HEK293 (cell line): ENCODE measurements at regions not wholly inside any gene's neighbourhood (a gene's known extent, or its start where the extent isn't known, plus 50 kb on each side); places are given as distances from the start of the nearest gene placed in this dataset.

Source experiments
- CTCF ChIA-PET: fragments of 350-600 bp; formaldehyde crosslinking; extraction: SDS; loops from one replicate; lab custom pipeline; 2021; ENCODE audit warnings: antibody characterized with exemption; lab: Yijun Ruan, JAX
- POLR2A ChIA-PET: fragments of 300-600 bp; formaldehyde crosslinking; extraction: SDS; loops from one replicate; lab custom pipeline; 2020; ENCODE audit warnings: antibody characterized with exemption, inconsistent platforms; lab: Yijun Ruan, JAX
- H3K27ac ChIP-seq: fragments of 200-500 bp; sonication (Bioruptor generic); 2 replicates; pipeline ENCODE4 v1.5.1; 2014; ENCODE audit warnings: low read depth, low read length, control low read depth, inconsistent platforms; ENCODE audit errors: extremely low read depth
- H3K36me3 ChIP-seq, 2 experiments: fragments of 200-500 bp in 1 of 2; sonication (Bioruptor generic) in 1 of 2; 1 replicate in 1 of 2; 2 replicates in 1 of 2; pipeline ENCODE4 v1.5.1; 2014 to 2017; ENCODE audit warnings: inconsistent platforms in 2 of 2, low read length in 2 of 2; ENCODE audit not compliant: control insufficient read depth in 2 of 2, insufficient read depth in 1 of 2
- H3K4me1 ChIP-seq: fragments of 200-500 bp; sonication (Bioruptor generic); 2 replicates; pipeline ENCODE4 v1.5.1; 2014; ENCODE audit warnings: mild to moderate bottlenecking, low read length, inconsistent platforms; ENCODE audit not compliant: control insufficient read depth, insufficient read depth
- H3K4me3 ChIP-seq: 2 replicates; pipeline ENCODE4 v1.5.1; 2011; ENCODE audit warnings: low read depth, mild to moderate bottlenecking, control low read depth, low read length, moderate library complexity
- H3K9me3 ChIP-seq: fragments of 200-500 bp; sonication (Bioruptor generic); 2 replicates; pipeline ENCODE4 v1.5.1; 2014; ENCODE audit warnings: low read depth, low read length, inconsistent platforms; ENCODE audit not compliant: control insufficient read depth, insufficient read depth
- MEIS1 ChIP-seq: sonication (generic); formaldehyde crosslinking; IDR thresholded peaks from 2 replicates; pipeline ENCODE4 v1.8.1; 2022; ENCODE audit warnings: missing genetic modification reagents, mild to moderate bottlenecking, borderline replicate concordance
- ZBTB7A ChIP-seq: fragments of 450-650 bp; formaldehyde crosslinking; IDR thresholded peaks from 2 replicates; pipeline ENCODE4 v1.5.1; 2016; ENCODE audit warnings: low read depth, missing biosample characterization, missing genetic modification characterization
- ZBTB8A ChIP-seq: fragments of 450-650 bp; formaldehyde crosslinking; IDR thresholded peaks from 2 replicates; pipeline ENCODE4 v1.5.1; 2016; ENCODE audit warnings: missing biosample characterization, missing genetic modification characterization
- ZNF114 ChIP-seq: fragments of 450-650 bp; formaldehyde crosslinking; IDR thresholded peaks from 2 replicates; pipeline ENCODE4 v1.5.0; 2017; ENCODE audit warnings: missing biosample characterization, missing genetic modification characterization
- ZNF140 ChIP-seq: fragments of 450-650 bp; formaldehyde crosslinking; IDR thresholded peaks from 2 replicates; pipeline ENCODE4 v1.5.1; 2016; ENCODE audit warnings: missing biosample characterization, missing genetic modification characterization
- ZNF157 ChIP-seq: fragments of 450-650 bp; formaldehyde crosslinking; IDR thresholded peaks from 2 replicates; pipeline ENCODE4 v1.5.1; 2016; ENCODE audit warnings: missing biosample characterization, missing genetic modification characterization
- ZNF416 ChIP-seq: fragments of 450-650 bp; formaldehyde crosslinking; IDR thresholded peaks from 2 replicates; pipeline ENCODE4 v1.5.1; 2016; ENCODE audit warnings: missing biosample characterization, missing genetic modification characterization
- ZNF624 ChIP-seq: fragments of 450-650 bp; formaldehyde crosslinking; IDR thresholded peaks from 2 replicates; pipeline ENCODE4 v1.5.1; 2017; ENCODE audit warnings: missing biosample characterization, missing genetic modification characterization
- ZNF629 ChIP-seq: fragments of 450-650 bp; formaldehyde crosslinking; IDR thresholded peaks from 2 replicates; pipeline ENCODE4 v1.5.1; 2017; ENCODE audit warnings: missing biosample characterization, missing genetic modification characterization
- TF ChIP-seq, protein P1 (sequence below): fragments of 450-650 bp; formaldehyde crosslinking; IDR thresholded peaks from 2 replicates; pipeline ENCODE4 v1.5.1; 2016; ENCODE audit warnings: missing biosample characterization, missing genetic modification characterization

DNA sequence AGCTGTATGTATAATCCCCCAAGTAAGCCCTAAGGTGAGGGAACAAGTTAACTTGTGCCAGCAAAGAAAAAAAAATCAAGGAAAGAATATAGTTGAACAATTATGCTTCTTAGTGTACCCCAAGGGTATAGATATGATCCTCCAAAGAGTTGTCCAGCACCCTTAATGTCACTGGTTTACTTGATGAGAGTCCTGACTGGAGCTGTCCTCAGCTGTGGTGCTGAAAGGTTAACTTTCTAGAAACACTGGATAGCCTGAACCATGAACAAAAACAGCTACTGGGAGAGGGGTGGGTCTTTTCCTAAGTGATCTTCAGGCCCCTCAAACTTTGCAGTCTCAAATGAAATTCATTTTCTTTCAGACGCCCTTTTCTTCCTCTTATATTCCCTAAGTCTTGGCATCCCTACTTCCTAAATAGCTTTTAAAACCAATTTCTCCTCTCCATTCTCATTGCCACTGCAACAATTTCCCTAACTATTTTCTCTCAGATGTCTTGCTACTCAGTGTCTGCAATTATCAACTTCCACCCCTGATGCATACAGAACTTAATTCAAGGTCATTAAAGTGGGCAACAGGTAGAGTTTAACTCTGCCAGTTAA lies 83.5 kb upstream of the PROKR2 start:
- Histone ChIP-seq H3K36me3 (no peaks in the 10 kb centered on the region), H3K27ac (no peak overlapping the region), H3K4me1 (no peaks in the 10 kb centered on the region)
- ChIA-PET POLR2A (no interaction called here), CTCF (interaction anchor here (0.6 to 3.7 kb wide), 4 partner anchors 10 to 662 kb away, joined by 3 to 26 read pairs (median 3); no protein-coding TSS in a partner anchor)
- TF ChIP-seq, protein P1, sequence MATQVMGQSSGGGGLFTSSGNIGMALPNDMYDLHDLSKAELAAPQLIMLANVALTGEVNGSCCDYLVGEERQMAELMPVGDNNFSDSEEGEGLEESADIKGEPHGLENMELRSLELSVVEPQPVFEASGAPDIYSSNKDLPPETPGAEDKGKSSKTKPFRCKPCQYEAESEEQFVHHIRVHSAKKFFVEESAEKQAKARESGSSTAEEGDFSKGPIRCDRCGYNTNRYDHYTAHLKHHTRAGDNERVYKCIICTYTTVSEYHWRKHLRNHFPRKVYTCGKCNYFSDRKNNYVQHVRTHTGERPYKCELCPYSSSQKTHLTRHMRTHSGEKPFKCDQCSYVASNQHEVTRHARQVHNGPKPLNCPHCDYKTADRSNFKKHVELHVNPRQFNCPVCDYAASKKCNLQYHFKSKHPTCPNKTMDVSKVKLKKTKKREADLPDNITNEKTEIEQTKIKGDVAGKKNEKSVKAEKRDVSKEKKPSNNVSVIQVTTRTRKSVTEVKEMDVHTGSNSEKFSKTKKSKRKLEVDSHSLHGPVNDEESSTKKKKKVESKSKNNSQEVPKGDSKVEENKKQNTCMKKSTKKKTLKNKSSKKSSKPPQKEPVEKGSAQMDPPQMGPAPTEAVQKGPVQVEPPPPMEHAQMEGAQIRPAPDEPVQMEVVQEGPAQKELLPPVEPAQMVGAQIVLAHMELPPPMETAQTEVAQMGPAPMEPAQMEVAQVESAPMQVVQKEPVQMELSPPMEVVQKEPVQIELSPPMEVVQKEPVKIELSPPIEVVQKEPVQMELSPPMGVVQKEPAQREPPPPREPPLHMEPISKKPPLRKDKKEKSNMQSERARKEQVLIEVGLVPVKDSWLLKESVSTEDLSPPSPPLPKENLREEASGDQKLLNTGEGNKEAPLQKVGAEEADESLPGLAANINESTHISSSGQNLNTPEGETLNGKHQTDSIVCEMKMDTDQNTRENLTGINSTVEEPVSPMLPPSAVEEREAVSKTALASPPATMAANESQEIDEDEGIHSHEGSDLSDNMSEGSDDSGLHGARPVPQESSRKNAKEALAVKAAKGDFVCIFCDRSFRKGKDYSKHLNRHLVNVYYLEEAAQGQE (tag by site-specific recombination): peak; percentile 94
- no peak for TF ChIP-seq ZNF624 (tag by site-specific recombination)
- TF ChIP-seq, all 188 proteins: peak for 1
- no peaks in the 10 kb centered on the region for H3K9me3 ChIP-seq
- no peak overlapping the region for H3K4me3 ChIP-seq

DNA sequence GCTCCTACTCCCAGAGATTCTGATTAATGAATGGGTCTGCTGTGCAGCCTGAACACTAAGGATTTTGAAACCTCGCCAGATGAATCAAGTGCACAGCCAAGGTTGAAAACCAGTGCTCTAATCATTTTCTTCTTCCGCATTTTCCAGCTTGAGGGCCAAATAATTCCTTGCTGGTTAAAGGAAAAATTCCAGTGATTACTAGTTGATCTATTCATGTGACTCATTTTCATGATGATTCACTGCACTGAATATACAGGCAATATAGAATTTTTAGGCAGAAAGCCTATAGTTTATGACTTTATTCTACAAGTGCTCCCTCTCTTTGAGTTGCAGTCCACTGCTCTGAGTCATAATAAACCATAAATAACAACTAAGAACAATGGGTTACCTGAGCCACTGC lies 80.6 kb upstream of the PROKR2 start:
- Histone ChIP-seq H3K27ac (no peak overlapping the region), H3K36me3 (no peaks in the 10 kb centered on the region), H3K4me3 (no peak overlapping the region), H3K4me1 (no peaks in the 10 kb centered on the region), H3K9me3 (no peaks in the 10 kb centered on the region)
- POLR2A ChIA-PET: no interaction called here
- no peak for TF ChIP-seq ZNF629 (tag by site-specific recombination)
- TF ChIP-seq ZNF416 (tag by site-specific recombination): no peak
- CTCF ChIA-PET: interaction anchor here (1.1 kb wide), 1 partner anchor 51 kb away, joined by 3 read pairs; no protein-coding TSS in a partner anchor

DNA sequence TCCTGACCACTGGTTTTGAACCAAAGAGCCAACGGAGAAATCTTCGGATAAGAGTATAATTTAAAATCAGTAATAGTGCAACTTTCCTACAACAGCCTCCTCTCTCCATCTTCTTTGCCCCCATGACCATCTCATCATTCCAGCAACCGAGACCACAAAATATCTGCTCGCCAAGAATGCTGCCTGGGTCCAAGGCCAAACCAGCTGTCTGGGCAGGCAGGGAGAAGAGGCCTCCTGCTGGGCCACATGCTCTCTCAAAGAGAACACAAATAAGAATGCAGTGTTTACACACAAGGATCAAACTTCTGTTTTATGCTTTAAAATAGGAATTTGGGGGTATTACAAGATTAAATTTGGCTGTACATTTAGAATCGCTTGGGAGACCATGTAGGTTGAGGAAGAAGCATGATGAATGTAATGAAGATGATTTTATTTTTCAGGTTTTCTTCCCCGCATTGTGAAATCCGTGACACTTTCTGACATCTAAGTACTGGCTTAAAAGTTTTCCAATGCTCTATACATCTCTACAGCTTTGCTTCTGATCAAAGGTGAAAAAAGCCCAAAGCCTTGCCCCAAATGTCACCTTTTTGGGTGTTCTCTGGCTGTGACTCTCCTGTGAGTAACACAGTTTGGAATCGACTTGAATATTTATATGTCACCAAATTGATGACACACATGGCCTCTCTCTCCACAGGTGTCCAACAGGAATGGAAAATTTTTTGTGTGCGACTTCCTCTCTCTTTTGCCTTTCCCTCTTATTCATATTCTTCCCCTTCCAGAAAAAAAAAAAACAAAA lies 79.4 kb upstream of the PROKR2 start:
- Histone ChIP-seq H3K27ac (no peak overlapping the region), H3K36me3 (no peaks in the 10 kb centered on the region), H3K9me3 (no peaks in the 10 kb centered on the region), H3K4me3 (no peak overlapping the region), H3K4me1 (no peaks in the 10 kb centered on the region)
- CTCF ChIA-PET: interaction anchor here (0.7 kb wide), 1 partner anchor 38 kb away, joined by 3 read pairs; no protein-coding TSS in a partner anchor
- POLR2A ChIA-PET: no interaction called here
- TF ChIP-seq MEIS1 (CRISPR knock-in tag) (no peak), ZBTB7A (tag by site-specific recombination) (no peak), ZNF140 (tag by site-specific recombination) (no peak), ZNF157 (tag by site-specific recombination) (no peak), ZBTB8A (tag by site-specific recombination) (no peak)

DNA sequence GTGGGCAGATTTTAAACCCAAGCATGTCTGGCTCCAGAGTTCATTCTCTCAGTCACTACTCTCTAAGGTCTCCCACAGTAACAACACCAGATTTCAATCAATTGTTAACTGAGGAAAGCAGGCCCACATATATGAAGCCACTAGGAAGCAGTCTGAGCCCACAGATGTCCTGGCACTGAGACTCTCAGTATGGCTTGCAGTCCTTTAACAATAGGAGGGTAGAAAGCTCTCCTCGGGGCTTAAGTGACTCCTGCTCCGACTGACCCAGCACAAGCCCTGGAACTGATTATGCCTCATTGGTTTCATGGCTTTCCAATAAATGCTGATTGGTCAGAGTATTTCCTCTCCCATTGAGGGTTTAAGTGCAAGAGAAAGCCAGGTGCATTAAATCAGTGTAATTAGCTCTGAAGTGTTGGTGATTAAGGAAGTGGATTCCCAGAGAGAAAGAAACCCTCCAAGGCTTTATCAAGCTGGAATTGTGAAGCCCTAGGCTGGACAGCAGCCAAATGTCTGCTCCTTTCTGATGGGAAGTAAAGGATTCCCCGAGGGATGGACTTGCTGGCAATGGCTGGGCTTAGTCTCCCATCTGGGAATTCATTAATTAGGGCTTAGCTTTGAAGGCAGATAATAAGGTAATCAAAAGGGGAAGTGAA lies 76.6 kb upstream of the PROKR2 start:
- Histone ChIP-seq H3K4me3 (no peak overlapping the region), H3K27ac (no peak overlapping the region)
- TF ChIP-seq ZNF114 (tag by site-specific recombination): no peak
- TF ChIP-seq, protein P1 (tag by site-specific recombination): 0 out of 2 replicates have a peak, but pooled peaks have one; percentile 22
- TF ChIP-seq, all 188 proteins: peak for 1
- H3K36me3 ChIP-seq: no peaks in the 10 kb centered on the region
- CTCF ChIA-PET: interaction anchor here (0.7 to 3.9 kb wide), 2 partner anchors 20 to 55 kb away, joined by 3 to 13 read pairs; no protein-coding TSS in a partner anchor
- H3K9me3 ChIP-seq: no peaks in the 10 kb centered on the region
- POLR2A ChIA-PET: interaction anchor here (1.4 kb wide), 1 partner anchor 10 kb away, joined by 3 read pairs; no protein-coding TSS in a partner anchor
- no peaks in the 10 kb centered on the region for H3K4me1 ChIP-seq
